Ishikawa (cell line): ENCODE measurements at regions not wholly inside any gene's neighbourhood (a gene's known extent, or its start where the extent isn't known, plus 50 kb on each side); places are given as distances from the start of the nearest gene placed in this dataset.

Experiments used
- CEBPB ChIP-seq: IDR thresholded peaks from 2 replicates; pipeline ENCODE4 v1.6.1; 2012
- CREB1 ChIP-seq: IDR thresholded peaks from 2 replicates; pipeline ENCODE4 v1.6.1; 2012; ENCODE audit warnings: low read depth
- EGR1 ChIP-seq: IDR thresholded peaks from 2 replicates; pipeline ENCODE4 v1.6.1; 2012
- EP300 ChIP-seq: IDR thresholded peaks from 2 replicates; pipeline ENCODE4 v1.6.1; 2012; ENCODE audit warnings: borderline replicate concordance
- FOXM1 ChIP-seq: IDR thresholded peaks from 2 replicates; pipeline ENCODE4 v1.6.1; 2012; ENCODE audit warnings: low read depth, borderline replicate concordance
- MAX ChIP-seq: IDR thresholded peaks from 2 replicates; pipeline ENCODE4 v1.6.1; 2012
- NFIC ChIP-seq: IDR thresholded peaks from 2 replicates; pipeline ENCODE4 v1.6.1; 2012
- RAD21 ChIP-seq: IDR thresholded peaks from 2 replicates; pipeline ENCODE4 v1.6.1; 2012; ENCODE audit warnings: low read depth
- REST ChIP-seq: IDR thresholded peaks from 2 replicates; pipeline ENCODE4 v1.6.1; 2012; ENCODE audit warnings: low read depth, mild to moderate bottlenecking
- TAF1 ChIP-seq: IDR thresholded peaks from 2 replicates; pipeline ENCODE4 v1.6.1; 2012; ENCODE audit warnings: low read depth, mild to moderate bottlenecking
- TCF12 ChIP-seq: IDR thresholded peaks from 2 replicates; pipeline ENCODE4 v1.6.1; 2012; ENCODE audit warnings: low read depth
- TEAD4 ChIP-seq: IDR thresholded peaks from 2 replicates; pipeline ENCODE4 v1.6.1; 2012
- USF1 ChIP-seq: IDR thresholded peaks from 2 replicates; pipeline ENCODE4 v1.6.1; 2012
- YY1 ChIP-seq: IDR thresholded peaks from 2 replicates; pipeline ENCODE4 v1.6.1; 2012; ENCODE audit warnings: low read depth
- ZBTB7A ChIP-seq: IDR thresholded peaks from 2 replicates; pipeline ENCODE4 v1.6.1; 2012; ENCODE audit warnings: low read depth

GRCh38 chr15:52879145-52879544, 89.0 kb upstream of the ONECUT1 start:
- TF ChIP-seq RAD21 (no peak), EGR1 (no peak), REST (no peak), EP300 (no peak), TCF12 (no peak), TEAD4 (no peak), NFIC (no peak), USF1 (no peak), YY1 (no peak), TAF1 (no peak), ZBTB7A (no peak), FOXM1 (no peak), MAX (no peak), CREB1 (no peak), CEBPB (no peak)

GRCh38 chr15:52876991-52877663, 87.0 kb upstream of the ONECUT1 start:
- TF ChIP-seq YY1, result no peak
- TF ChIP-seq REST, result no peak
- TF ChIP-seq EGR1, result no peak
- TF ChIP-seq TCF12, result no peak
- TF ChIP-seq RAD21, result no peak
- TF ChIP-seq TEAD4, result no peak
- TF ChIP-seq EP300, result no peak
- no peak for TF ChIP-seq ZBTB7A
- TF ChIP-seq TAF1, result no peak
- TF ChIP-seq CEBPB, result no peak
- TF ChIP-seq CREB1, result no peak
- no peak for TF ChIP-seq FOXM1
- no peak for TF ChIP-seq MAX

GRCh38 chr15:52872036-52872818, 82.1 kb upstream of the ONECUT1 start:
- TF ChIP-seq EP300 (no peak), FOXM1 (no peak), ZBTB7A (no peak), NFIC (no peak), YY1 (no peak), MAX (no peak), TEAD4 (no peak)

GRCh38 chr15:52870015-52870414, 79.9 kb upstream of the ONECUT1 start:
- TF ChIP-seq USF1 (no peak), ZBTB7A (no peak), RAD21 (no peak), CREB1 (no peak), CEBPB (no peak), NFIC (no peak), MAX (no peak), TCF12 (no peak), FOXM1 (no peak), TAF1 (no peak), EP300 (no peak), REST (no peak), EGR1 (no peak), TEAD4 (no peak), YY1 (no peak)
